Medulla oblongata (tissue), 1 donor: ENCODE measurements at regions not wholly inside any gene's neighbourhood (a gene's known extent, or its start where the extent isn't known, plus 50 kb on each side); places are given as distances from the start of the nearest gene placed in this dataset.

Source experiments
- DNase-seq: peaks from one replicate; pipeline ENCODE4 v3.0.0-alpha.2; 2015; ENCODE audit errors: extremely low spot score

DNA sequence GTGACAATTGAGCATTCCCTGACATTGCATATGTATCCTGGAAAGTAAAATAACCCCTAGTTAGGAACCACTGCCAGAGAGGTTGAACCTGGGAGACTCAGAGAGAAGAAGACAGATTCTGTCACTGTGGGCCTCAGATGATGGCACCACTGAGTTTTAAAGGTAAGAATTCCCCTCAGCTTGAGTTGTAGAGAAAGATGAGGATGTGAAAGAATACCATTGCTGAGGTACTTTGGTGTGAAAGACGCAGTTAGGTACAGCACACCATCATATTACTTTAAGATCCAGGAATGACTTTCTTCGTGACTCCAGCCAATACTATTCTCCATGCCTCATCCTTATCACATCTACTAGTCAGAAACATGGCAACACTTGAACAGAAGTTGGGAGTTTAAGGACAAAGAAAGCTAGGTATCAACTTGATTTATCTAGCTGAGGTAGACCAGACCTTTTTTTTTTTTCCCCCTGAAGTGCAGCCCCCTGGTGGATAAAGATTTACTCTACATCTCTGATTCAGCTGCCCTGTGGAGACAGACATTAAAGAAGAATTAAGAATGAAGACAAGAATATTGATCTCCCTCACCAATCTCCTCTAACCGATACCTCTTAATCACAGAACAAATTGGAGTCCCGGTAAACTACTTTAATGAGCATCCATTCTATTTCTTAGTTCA lies 630.5 kb upstream of the FANCL start:
- no peak for DNase-seq

DNA sequence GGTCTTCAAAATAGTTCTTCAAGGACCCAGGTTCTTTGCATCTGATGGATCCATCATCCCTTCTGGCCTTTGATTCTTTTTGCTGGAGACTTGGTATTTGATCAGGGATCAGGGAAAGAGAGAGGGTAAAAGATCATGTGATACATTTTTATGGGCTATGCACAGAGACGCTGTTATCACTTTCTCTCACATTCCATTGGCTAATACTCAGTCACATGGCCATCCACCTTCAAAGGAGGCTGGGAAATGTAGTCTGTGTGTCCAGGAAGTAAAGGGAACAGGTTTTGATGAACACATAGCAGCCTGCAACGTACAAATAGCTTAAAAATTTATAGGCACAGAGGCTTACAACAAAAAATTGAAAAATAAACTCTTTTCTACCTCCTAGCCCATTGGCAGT lies 629.6 kb upstream of the FANCL start:
- DNase-seq = no peak

DNA sequence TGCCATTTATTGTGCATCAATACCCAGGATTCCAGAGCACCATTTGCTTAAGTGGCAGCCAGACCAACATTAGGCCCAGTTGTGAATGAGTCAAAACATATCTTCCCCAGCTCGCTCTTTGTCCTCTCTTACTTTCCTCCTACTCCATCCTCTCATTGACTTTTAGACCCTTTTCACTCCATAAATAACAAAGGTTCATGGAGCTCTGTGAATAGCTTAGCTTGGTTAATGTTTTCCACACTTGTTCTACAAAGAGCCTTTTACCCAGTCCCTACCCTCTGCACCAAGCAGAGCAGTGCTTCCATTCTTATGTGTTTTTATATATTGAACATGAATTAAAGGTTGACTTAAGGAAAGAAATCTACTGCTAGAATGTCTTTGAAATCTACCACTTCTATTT lies 625.8 kb upstream of the FANCL start:
- no peak for DNase-seq

DNA sequence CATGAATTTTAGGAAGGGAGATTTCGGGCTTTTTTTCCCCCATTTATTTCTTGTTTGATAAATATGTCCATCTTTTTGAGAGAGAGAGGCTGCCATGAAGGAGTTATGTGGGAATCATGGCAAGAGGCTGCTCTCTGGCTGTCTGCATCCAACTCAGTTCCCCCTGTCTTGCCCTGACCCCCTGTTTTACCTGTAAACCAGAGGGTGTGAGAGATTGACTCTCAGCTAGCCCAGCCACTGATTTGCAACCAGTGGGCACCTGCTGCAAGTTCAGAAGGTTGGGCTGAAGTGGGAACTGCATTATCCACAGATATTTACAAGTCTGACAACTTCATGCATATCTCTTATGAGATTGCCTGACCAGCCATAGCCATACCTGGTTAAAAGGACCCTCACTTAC lies 625.4 kb upstream of the FANCL start:
- DNase-seq = no peak

DNA sequence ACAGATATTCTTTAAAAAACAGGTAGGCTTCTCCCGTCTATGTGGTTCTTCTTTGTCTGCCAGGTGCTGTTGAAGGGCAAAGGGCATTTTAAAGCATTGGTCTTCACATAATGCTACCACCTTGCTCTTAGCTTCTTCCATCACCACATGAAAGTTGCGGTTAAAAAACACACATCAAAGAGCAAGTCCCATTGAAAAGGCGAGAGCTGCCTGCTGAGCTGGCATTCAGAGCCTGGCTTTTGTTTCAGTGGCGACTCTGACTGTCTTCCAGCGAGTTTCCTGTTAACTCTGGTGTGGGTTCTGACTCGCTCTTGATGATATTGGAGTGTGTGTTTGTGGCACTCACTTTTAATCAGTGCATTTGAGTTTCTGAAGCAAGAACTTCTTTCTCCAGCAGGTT lies 624.9 kb upstream of the FANCL start:
- DNase-seq = no peak

DNA sequence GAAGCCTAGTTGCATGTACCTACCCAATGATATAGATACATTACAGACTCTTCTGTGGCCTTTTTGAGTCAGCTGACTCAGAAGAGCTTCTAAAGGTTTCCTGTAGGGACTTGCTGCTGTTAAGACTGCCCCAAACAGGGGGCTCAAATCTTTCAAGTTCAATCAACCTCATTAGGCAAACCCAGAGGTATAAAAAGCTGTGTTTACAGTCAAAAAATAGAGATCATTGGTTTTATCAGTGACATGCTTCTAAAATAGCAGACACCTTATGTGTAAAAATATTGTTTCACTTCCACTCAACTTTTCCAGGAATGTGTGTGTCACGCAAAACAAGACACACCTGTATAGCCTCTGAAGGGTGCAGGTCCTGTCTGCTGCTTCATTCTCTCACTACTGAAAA lies 624.3 kb upstream of the FANCL start:
- DNase-seq = no peak

DNA sequence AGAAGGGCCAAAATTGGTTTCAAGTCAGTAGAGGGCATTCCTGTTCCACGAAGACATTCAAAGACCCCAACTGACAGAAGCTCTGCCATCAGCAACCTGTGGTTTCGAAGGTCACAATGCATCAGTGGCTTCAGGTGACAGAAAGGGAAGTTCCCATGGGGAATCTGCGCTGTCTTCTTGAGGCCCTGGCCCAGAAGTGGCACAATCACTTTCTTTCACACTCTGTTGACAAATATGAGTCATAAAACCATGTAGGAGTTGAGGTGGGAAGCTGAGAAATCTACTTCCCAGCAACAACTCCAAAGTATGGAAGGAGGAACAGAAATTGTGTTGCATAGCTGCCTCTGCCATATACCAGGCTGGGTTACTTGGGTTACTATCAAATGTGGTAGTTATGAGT lies 621.1 kb upstream of the FANCL start:
- DNase-seq = no peak

DNA sequence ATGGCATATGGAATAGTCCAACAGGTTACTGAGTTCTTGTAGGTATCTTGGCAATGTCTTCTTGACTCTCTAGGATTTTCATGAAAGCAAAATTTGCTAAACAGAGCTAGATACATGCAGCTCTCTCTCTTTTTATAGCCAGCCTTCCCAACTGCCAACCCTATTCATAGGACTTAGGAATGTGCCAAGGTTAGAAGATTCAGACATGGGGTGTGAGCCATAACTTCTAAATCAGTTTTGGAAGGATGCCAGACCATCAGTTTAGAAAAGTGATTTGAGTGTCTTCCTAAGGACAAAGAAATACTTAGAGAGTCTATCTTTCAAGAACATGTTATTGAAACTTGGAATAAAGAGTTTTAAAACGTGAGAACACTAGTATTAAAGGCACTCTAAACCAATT lies 619.5 kb upstream of the FANCL start:
- DNase-seq = no peak

DNA sequence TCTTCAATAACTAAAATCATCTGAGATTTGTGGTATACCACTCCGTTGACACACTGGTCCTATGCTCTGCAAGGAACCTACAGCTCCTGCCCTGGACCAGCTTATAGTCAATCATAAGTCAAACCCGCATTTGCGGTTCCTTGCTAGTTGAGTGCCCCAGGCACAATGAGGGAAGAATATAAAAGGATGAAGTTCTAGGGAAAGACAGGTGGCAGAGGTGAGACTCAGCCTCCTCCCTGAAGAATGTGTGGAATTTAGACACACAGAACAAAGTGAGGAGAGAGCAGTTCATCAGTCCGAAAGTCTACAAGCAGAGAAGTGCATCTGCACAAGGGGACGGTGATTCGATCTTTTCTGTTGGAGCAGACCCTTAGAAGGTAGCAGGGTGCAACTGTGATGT lies 615.0 kb upstream of the FANCL start:
- DNase-seq = no peak

DNA sequence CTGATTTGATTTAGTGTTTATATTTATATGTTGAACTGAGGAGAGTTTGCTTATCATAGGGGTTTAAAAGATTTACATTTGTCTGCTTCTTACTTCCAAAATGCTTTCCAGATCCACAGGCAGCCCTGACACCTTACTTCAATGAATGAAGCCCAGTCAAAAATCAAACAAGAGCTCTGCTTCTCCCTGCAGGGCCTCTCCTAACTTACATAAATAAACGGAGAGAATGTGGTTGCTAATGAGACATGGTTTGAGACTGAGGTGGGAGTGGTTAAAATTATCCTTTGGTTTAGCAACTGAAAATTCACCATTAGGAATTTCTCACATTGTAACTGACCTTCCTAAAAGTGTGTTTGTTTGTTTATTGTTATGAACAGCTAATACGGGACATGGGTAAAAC lies 612.3 kb upstream of the FANCL start:
- no peak for DNase-seq

DNA sequence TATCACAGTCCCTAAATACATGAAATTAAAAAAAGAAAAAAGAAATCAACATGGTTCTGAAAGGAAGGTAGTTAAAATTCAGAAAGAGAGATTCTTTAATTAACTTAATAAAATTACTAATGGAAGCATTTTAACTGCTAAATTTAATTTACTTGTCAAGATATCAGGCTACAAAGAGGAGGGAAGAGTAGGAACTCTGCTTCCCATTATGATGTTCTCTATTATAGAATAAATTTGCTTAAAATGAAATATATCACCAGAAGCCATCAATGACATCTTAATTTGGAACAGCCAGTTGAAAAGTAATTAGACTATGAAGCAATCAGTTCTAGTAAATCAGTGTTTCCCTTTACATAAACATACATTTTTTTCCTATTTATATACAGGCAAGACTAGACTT lies 611.8 kb upstream of the FANCL start:
- DNase-seq = no peak

DNA sequence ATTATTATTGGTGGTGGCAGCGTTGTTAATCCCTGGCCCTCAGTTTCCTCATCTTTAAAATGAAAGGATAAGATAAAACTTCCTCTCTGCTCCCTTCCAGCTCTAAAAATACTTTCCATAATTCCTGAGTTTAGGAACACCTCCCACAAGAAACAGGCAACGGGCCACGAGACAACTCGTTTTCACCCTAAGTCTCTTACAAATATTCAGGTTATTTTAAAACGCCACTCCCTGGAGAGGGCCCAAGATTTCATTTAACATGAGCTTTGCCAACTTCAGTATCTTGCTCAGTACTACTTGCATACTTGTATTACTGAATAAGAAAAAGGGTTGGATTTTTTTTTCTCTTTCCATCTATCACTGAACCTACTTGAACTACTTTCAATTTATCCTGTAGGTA lies 611.1 kb upstream of the FANCL start:
- no peak for DNase-seq

DNA sequence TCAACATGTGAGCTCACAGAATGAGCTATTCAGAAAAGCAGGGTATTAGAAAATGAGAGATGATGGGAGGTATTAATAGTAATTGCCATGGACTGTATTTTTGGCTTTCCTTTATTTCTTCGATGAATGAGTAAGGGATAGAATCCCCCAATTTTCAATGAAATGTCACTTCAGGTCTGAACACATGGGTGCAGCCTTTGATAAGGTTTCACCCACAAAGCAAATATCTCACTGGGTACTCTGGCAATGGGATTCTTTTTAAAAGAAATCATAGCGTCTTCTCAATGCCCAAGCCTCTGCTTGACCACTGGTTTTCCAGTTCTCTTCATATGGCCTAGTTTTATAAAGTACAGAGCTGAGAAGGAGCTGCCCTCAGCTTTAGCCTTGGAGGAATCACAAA lies 610.5 kb upstream of the FANCL start:
- DNase-seq = no peak

DNA sequence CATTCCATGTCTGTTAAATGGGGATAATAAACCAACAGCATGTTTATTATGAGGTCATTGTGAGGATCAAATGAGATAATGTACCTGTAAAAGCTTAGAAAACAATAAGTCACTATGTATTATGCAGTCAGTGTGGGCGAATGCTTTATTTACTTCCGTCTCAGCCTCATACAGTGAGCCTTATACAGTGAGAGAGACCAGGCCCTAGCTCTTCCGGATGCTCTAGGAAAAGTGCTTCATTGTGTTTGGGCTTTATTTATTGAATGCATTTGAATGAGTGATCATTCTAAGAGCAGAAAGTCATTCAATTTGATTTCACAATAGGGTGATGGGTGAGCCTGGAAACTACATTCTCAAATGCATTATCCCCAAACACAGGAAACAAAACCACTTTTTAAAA lies 603.9 kb upstream of the FANCL start:
- DNase-seq = no peak

DNA sequence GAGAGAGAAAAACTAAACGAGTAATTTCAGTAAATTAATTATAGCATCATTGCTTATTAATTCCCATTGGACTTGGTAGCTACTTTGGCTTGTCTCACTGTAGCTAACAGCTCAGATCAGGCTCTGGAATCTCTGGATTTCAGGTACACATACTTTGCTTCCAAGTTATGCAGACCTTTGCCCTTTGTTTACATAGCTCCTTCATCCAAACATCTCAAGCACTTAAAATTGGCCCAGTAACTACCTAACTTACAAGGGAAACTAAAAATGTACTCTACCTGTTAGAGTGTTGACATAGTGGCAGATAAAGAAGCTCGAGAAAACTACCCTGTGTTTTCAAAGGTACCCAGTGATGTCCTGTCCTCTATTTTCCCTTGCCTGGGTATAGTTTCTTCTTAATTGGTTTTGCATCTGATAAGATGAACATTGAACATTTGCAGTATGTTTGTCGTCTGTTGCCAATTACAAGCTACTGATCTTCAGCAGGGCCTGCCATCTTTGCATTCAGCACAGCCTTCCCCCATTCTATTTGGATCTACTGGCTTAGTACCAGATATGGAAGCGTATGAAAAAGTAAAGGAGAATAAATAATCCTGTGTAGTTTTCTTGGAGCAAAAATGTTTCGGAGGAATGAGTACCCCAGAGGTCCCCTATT lies 601.5 kb upstream of the FANCL start:
- DNase-seq = no peak

DNA sequence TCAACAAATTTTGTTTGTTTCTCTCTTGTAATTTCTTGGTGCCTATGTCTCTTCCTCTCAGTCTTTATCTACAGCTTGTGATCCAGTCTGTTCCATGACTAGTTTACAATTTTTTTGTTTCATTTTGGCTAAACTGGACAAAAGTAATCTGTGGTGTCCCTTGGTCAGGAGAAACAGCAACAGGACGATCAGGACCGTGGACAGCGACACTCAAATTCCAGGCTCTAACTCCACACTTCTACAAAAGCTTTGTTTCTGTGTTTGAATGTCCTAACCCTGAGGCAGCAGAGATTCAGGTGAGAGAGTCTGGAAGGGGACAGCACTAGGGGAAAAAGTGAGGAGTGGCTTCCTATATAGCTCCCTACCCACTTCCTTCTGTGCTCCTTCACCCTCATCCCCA lies 593.3 kb upstream of the FANCL start:
- no peak for DNase-seq

DNA sequence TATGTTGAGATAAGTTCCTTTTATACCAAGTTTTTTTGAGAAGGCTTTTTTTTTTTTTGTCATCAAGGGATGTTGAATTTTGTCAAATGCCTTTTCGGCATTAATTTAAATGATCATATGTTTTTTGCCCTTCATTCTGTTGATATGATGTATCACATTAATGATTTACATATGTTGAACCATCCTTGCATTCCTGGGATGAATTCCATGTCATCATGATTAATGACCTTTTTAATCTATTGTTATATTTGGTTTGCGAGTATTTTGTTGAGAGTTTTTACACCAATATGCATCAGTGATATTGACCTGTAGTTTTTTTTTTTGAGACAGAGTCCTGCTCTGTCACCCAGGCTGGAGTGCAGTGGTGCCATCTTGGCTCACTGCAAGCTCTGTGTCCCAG lies 585.7 kb upstream of the FANCL start:
- DNase-seq = no peak

DNA sequence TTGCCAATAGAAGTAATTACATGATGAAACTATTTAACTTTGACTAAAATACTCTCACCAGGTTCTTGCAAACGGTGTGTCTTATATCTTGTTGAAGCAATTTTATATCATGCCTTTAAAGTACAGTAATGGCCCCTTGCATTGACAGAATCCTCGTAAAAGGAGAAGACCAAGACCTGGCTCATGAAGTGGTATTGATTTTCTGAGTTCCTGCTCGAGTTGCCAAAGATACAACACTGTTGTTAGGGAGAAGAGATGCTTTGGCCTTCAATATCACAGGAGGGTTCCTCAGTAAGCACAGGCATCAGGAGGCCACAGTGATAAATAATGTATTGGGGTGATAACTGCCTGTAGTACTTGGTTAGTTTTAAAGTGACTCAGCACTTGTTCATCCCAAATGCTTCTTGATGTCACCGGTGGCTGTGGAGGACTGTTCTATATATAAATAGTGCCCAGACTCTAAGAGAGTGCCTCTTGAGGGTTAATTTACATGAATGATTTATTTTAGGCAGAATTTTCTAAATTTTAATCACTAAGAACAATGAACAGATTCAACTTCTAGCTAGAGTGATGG lies 571.7 kb upstream of the FANCL start:
- no peak for DNase-seq

DNA sequence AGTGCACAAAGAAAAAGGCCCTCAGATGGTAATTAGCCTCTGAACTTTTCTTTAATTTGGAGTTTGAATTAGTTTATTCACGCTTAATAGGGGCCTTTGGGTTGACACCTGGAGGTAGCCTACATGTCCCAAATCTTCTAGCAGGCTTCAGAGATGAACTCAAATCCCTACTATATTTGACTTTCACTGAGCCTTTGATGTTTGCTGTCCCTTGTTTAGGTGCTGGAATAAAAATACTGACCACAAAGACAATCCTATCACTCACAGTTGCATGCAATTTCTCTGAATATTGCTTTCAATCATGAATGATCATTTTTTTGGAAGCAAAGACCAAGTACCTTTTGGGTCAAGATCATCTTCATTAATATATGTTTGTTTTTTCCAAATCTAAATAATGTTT lies 564.0 kb upstream of the FANCL start:
- DNase-seq = no peak

DNA sequence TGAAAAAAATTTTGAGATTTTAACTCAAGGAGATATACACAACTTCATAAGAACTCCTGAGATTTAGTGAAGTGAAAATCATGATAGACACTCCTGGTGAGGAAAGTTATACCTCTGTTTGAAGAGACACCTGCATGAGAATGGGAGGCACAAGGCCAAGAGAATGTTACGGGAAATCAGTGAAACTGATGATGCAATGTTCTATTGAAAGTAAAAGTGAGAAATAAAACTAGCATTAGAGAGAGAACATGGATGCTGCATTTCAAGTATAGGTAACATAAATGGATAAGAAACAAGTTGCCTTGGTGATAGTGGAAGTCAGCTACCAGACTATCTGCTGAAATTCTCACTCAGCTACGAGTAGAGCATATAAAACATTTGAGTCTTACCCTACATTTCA lies 562.1 kb upstream of the FANCL start:
- no peak for DNase-seq

DNA sequence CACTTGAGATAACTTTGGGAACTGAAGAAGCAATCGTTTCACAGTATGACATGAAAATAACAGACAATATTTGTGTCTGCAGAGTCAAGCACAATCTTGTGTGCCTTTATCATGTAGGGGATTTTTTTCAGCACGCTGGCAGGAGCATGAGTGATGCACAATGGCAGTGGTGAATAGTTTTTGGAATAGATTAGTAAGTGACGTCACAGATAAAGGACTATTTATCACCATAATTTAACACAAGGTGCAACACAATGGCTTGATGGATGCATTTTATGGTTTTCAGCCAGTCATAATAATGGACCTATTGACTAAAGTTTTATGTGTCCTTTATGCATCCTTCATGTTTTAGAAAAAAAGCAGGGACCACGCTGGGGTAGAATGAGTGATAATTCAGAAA lies 559.8 kb upstream of the FANCL start:
- DNase-seq = no peak

DNA sequence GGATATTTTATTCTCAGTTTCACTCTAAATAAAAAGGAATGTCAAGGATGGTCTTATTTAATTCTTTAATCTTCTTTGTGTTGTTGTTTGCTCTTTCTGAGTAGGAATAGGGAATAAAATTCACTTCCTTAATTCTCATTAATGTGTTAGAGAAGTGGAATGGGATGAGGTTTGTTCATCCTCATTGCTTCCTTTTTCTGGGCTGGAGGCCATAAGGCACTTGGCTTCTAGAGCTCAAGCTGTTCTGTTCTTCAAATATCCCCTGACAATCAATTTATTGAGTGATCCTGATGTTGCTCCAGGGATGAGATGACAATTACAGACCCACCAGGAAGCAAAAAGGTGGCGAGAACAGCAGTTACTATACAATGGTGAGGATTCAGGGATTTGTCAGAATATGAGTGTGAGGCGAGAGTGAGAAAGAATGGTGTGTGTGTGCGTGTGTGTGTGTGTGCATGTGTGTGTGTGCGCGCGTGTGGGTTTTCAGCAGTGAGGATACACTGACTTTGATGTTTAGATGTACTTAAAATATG lies 557.6 kb upstream of the FANCL start:
- no peak for DNase-seq

DNA sequence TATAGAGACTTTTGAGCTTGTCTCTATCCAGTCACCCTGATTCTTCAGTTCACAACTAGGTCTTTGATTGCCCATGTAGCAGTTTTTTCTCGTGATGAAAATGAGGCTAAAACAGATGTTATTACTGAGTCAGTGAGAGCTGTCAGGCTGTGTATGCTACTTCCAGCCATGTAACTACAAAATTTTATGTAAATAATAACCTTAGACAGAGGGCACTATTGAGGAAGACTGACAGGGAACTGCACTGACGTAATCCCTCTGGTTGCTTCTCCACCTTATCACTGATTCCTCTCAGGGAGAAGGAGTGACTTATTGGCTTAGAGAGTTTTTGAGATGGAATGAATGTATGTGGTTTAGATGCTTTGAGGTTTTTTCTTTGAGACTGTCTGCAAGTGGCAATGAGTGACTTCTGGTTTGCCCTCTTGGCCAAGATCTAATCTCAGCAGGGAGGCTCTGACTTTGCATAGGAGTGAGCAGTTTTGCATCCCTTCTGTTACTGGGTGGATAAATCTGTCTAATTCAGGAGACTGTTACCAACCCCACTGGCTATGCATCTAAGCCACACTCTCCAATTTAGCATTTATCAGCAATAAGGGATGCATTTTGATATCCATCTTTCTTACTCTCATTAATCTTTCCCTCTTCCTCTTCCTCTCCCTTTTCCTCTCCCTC lies 555.2 kb upstream of the FANCL start:
- DNase-seq = no peak
